ENCODE measurements at regions not wholly inside any gene's neighbourhood (a gene's known extent, or its start where the extent isn't known, plus 50 kb on each side); places are given as distances from the start of the nearest gene placed in this dataset.

DNA sequence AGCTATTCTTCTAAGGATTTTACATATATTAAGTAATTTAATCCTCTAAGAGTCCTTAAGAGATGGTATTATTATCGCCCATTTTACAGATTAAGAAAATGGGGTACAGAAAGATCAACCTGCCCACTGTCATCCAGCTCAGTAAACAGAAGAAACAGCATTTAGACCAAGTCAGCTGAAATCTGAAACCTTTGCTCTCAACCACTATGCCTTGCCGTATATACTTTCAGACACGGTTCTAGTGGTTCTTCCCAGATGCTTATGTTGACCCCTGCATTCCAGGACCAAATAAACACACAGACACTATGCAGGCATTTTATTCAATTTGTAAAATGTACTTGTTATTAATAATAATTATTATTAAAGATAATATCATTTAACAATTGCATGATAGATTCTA is 854.8 kb downstream of the KCNJ2 start:
- FAIRE-seq: no peak
- TF ChIP-seq POLR2AphosphoS5 (IDR thresholded peaks at IDR 0.05; ENCODE audit: insufficient read depth, low read depth, low read length) (no peak), MYC (IDR thresholded peaks at IDR 0.05; ENCODE audit: low read depth, low read length) (no peak), JUN (IDR thresholded peaks at IDR 0.05; ENCODE audit: borderline replicate concordance, insufficient read depth, insufficient read length, low read depth) (no peak), EZH2 (IDR thresholded peaks at IDR 0.05; ENCODE audit: borderline replicate concordance, low read depth, low read length, severe bottlenecking) (no peak), FOS (IDR thresholded peaks at IDR 0.05; ENCODE audit: borderline replicate concordance, insufficient read depth, low read length) (no peak), GATA2 (IDR thresholded peaks at IDR 0.05; ENCODE audit: insufficient read depth, insufficient read length, low read depth, low read length) (no peak), POLR2A (IDR thresholded peaks at IDR 0.05; ENCODE audit: low read depth, low read length) (no peak)
- TF ChIP-seq, protein P1, sequence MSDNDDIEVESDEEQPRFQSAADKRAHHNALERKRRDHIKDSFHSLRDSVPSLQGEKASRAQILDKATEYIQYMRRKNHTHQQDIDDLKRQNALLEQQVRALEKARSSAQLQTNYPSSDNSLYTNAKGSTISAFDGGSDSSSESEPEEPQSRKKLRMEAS (IDR thresholded peaks at IDR 0.05; ENCODE audit: insufficient read depth, insufficient read length): no peak
- TF ChIP-seq, protein P2, sequence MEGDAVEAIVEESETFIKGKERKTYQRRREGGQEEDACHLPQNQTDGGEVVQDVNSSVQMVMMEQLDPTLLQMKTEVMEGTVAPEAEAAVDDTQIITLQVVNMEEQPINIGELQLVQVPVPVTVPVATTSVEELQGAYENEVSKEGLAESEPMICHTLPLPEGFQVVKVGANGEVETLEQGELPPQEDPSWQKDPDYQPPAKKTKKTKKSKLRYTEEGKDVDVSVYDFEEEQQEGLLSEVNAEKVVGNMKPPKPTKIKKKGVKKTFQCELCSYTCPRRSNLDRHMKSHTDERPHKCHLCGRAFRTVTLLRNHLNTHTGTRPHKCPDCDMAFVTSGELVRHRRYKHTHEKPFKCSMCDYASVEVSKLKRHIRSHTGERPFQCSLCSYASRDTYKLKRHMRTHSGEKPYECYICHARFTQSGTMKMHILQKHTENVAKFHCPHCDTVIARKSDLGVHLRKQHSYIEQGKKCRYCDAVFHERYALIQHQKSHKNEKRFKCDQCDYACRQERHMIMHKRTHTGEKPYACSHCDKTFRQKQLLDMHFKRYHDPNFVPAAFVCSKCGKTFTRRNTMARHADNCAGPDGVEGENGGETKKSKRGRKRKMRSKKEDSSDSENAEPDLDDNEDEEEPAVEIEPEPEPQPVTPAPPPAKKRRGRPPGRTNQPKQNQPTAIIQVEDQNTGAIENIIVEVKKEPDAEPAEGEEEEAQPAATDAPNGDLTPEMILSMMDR (IDR thresholded peaks at IDR 0.05; ENCODE audit: extremely low read depth in 1 of 2, insufficient read depth in 1 of 2, low read depth in 1 of 2, low read length in 2 of 2): no peak
- Histone ChIP-seq H3K4me3 (replicated peaks in 1 of 3; ENCODE audit: insufficient read depth in 1 of 3, low read depth in 1 of 3, low read length in 3 of 3) (no peak overlapping the region), H3K9ac (replicated peaks; ENCODE audit: extremely low read depth, insufficient read depth, low read length) (no peak overlapping the region), H3K79me2 (ENCODE audit: control insufficient read depth, insufficient read depth, low read length) (no peaks in the 10 kb centered on the region), H4K20me1 (replicated peaks; ENCODE audit: control insufficient read depth, extremely low read depth, insufficient read depth, low read length) (no peaks in the 10 kb centered on the region), H3K4me1 (ENCODE audit: control insufficient read depth, extremely low read depth, insufficient read depth, low read length) (no peaks in the 10 kb centered on the region), H3K27me3 (ENCODE audit: control insufficient read depth in 2 of 2, insufficient read depth in 2 of 2, low read length in 2 of 2) (no peaks in the 10 kb centered on the region), H3K27ac (ENCODE audit: insufficient read depth, low read depth, low read length) (no peak overlapping the region), H3K9me1 (replicated peaks; ENCODE audit: control insufficient read depth, extremely low read depth, insufficient read depth, low read length) (no peaks in the 10 kb centered on the region), H3K9me3 (replicated peaks; ENCODE audit: control insufficient read depth, insufficient read depth, low read length) (peaks cover 4% of the 10 kb centered on the region), H2AFZ (ENCODE audit: low read depth, low read length) (no peak overlapping the region), H3K36me3 (ENCODE audit: control insufficient read depth in 2 of 2, extremely low read depth in 1 of 2, insufficient read depth in 2 of 2, low read length in 2 of 2) (no peaks in the 10 kb centered on the region), H3K4me2 (ENCODE audit: insufficient read depth, low read length) (no peak overlapping the region)
- ChIA-PET CTCF (no interaction called here), POLR2A (no interaction called here)
- intact Hi-C loops (cut with micrococcal nuclease): no loop called here
- dilution Hi-C loops (cut with MboI; ENCODE audit: extremely low pct_ligation_motif_present, low sequenced_read_pairs): no loop called here
- no TSS peak for BruUV-seq (replicated peaks)
- DNase-seq (ENCODE audit: low read depth, low spot score): no peak

All from endothelial cell of umbilical vein (primary cell).